Fibroblast of lung (primary cell): ENCODE measurements at regions not wholly inside any gene's neighbourhood (a gene's known extent, or its start where the extent isn't known, plus 50 kb on each side); places are given as distances from the start of the nearest gene placed in this dataset.

ENCODE experiments used
- DNase-seq, 2 donors: peaks; one replicate each; pipeline versions ENCODE4 v3.0.0 to v3.0.0-alpha.2; 2010; ENCODE audit warnings: low read depth in 2 of 2
- H2AFZ ChIP-seq: 2 replicates; pipeline ENCODE4 v1.5.1; 2012; ENCODE audit warnings: low read length, control low read depth, inconsistent platforms
- H3K27ac ChIP-seq: 2 replicates; pipeline ENCODE4 v1.5.1; 2011; ENCODE audit warnings: low read length, control low read depth; ENCODE audit not compliant: insufficient read depth
- H3K27me3 ChIP-seq: 2 replicates; pipeline ENCODE4 v1.5.1; 2011; ENCODE audit warnings: mild to moderate bottlenecking, low read length; ENCODE audit not compliant: control insufficient read depth, insufficient read depth
- H3K36me3 ChIP-seq: 2 replicates; pipeline ENCODE4 v1.5.1; 2011; ENCODE audit warnings: low read length; ENCODE audit not compliant: control insufficient read depth, insufficient read depth
- H3K4me1 ChIP-seq: 2 replicates; pipeline ENCODE4 v1.5.1; 2011; ENCODE audit warnings: low read length; ENCODE audit not compliant: control insufficient read depth, insufficient read depth; ENCODE audit errors: extremely low read depth
- H3K4me2 ChIP-seq: 2 replicates; pipeline ENCODE4 v1.5.1; 2011; ENCODE audit warnings: low read length, control low read depth; ENCODE audit not compliant: insufficient read depth; ENCODE audit errors: extremely low read depth
- H3K4me3 ChIP-seq, 4 experiments: fragments of 200-600 bp in 1 of 4; sonication (generic) in 1 of 4; replicated peaks in 1 of 4; 2 replicates each; pipeline ENCODE4 v1.5.1; 2011 to 2016; ENCODE audit warnings: low read length in 4 of 4, low read depth in 3 of 4, mild to moderate bottlenecking in 3 of 4, control low read depth in 2 of 4, inconsistent platforms in 1 of 4, mixed read lengths in 1 of 4; ENCODE audit not compliant: insufficient read depth in 1 of 4; ENCODE audit errors: control extremely low read depth in 1 of 4
- H3K79me2 ChIP-seq: 2 replicates; pipeline ENCODE4 v1.5.1; 2012; ENCODE audit warnings: mild to moderate bottlenecking, low read length, inconsistent platforms; ENCODE audit not compliant: control insufficient read depth, insufficient read depth
- H3K9ac ChIP-seq: 2 replicates; pipeline ENCODE4 v1.5.1; 2011; ENCODE audit warnings: mild to moderate bottlenecking, low read length, control low read depth; ENCODE audit not compliant: insufficient read depth
- H3K9me3 ChIP-seq: 2 replicates; pipeline ENCODE4 v1.5.1; 2012; ENCODE audit warnings: low read depth, low read length; ENCODE audit not compliant: control insufficient read depth, insufficient read depth
- H4K20me1 ChIP-seq: 2 replicates; pipeline ENCODE4 v1.5.1; 2011; ENCODE audit warnings: low read length; ENCODE audit not compliant: control insufficient read depth, insufficient read depth; ENCODE audit errors: extremely low read depth
- EZH2 ChIP-seq: IDR thresholded peaks from 2 replicates; pipeline ENCODE4 v1.5.1; 2012; ENCODE audit warnings: low read length, control low read depth, mild to moderate bottlenecking; ENCODE audit errors: missing control alignments
- TF ChIP-seq, protein P1 (sequence below), 2 donors: IDR thresholded peaks in 1 of 2; conservative IDR thresholded peaks in 1 of 2; 1 replicate in 1 of 2; 2 replicates in 1 of 2; pipeline ENCODE4 v1.5.1; 2011 to 2012; ENCODE audit warnings: low read length in 2 of 2, control low read depth in 1 of 2, inconsistent platforms in 1 of 2, low read depth in 1 of 2, mild to moderate bottlenecking in 1 of 2

GRCh38 chr2:20935168-20935775 is 108.6 kb downstream of the APOB start:
- Histone ChIP-seq H3K4me2 (no peak overlapping the region), H3K4me3 (no peak overlapping the region), H3K79me2 (no peaks in the 10 kb centered on the region), H4K20me1 (no peaks in the 10 kb centered on the region), H3K9me3 (no peaks in the 10 kb centered on the region), H3K36me3 (no peaks in the 10 kb centered on the region), H3K27ac (no peak overlapping the region), H3K9ac (no peak overlapping the region), H3K4me1 (no peaks in the 10 kb centered on the region), H2AFZ (no peak overlapping the region), H3K27me3 (no peaks in the 10 kb centered on the region)
- TF ChIP-seq, protein P1, sequence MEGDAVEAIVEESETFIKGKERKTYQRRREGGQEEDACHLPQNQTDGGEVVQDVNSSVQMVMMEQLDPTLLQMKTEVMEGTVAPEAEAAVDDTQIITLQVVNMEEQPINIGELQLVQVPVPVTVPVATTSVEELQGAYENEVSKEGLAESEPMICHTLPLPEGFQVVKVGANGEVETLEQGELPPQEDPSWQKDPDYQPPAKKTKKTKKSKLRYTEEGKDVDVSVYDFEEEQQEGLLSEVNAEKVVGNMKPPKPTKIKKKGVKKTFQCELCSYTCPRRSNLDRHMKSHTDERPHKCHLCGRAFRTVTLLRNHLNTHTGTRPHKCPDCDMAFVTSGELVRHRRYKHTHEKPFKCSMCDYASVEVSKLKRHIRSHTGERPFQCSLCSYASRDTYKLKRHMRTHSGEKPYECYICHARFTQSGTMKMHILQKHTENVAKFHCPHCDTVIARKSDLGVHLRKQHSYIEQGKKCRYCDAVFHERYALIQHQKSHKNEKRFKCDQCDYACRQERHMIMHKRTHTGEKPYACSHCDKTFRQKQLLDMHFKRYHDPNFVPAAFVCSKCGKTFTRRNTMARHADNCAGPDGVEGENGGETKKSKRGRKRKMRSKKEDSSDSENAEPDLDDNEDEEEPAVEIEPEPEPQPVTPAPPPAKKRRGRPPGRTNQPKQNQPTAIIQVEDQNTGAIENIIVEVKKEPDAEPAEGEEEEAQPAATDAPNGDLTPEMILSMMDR (conservative IDR thresholded peaks at IDR 0.05 in 1 of 2, IDR thresholded peaks at IDR 0.05 in 1 of 2; ENCODE audit: low read depth in 1 of 2, low read length in 2 of 2), result no peak
- no peak for TF ChIP-seq EZH2
- no peak for DNase-seq

- H3K79me2 ChIP-seq, result no peaks in the 10 kb centered on the region
- no peaks in the 10 kb centered on the region for H3K9me3 ChIP-seq
- H3K27me3 ChIP-seq, result no peaks in the 10 kb centered on the region
- H3K4me1 ChIP-seq, result no peaks in the 10 kb centered on the region
- H4K20me1 ChIP-seq, result no peaks in the 10 kb centered on the region
- DNase-seq, result no peak
- TF ChIP-seq, protein P1 (conservative IDR thresholded peaks at IDR 0.05 in 1 of 2, IDR thresholded peaks at IDR 0.05 in 1 of 2; ENCODE audit: low read depth in 1 of 2, low read length in 2 of 2), result no peak
- TF ChIP-seq EZH2, result no peak
- no peak overlapping the region for H2AFZ ChIP-seq
- H3K27ac ChIP-seq, result no peak overlapping the region
- no peaks in the 10 kb centered on the region for H3K36me3 ChIP-seq
- no peak overlapping the region for H3K4me2 ChIP-seq
- no peak overlapping the region for H3K9ac ChIP-seq
- no peak overlapping the region for H3K4me3 ChIP-seq
These were observed 109.6 kb downstream of the APOB start for GRCh38 chr2:20934236-20934635.

- Histone ChIP-seq H3K79me2 (no peaks in the 10 kb centered on the region), H4K20me1 (no peaks in the 10 kb centered on the region), H3K9ac (no peak overlapping the region), H3K9me3 (no peaks in the 10 kb centered on the region), H3K27ac (no peak overlapping the region), H3K4me3 (no peak overlapping the region), H3K4me2 (no peak overlapping the region), H3K36me3 (no peaks in the 10 kb centered on the region), H3K27me3 (no peaks in the 10 kb centered on the region), H2AFZ (no peak overlapping the region), H3K4me1 (no peaks in the 10 kb centered on the region)
- TF ChIP-seq, protein P1 (conservative IDR thresholded peaks at IDR 0.05 in 1 of 2, IDR thresholded peaks at IDR 0.05 in 1 of 2; ENCODE audit: low read depth in 1 of 2, low read length in 2 of 2), result no peak
- no peak for TF ChIP-seq EZH2
- no peak for DNase-seq
These were observed 110.2 kb downstream of the APOB start for GRCh38 chr2:20933714-20934113.
